GM12875 (cell line): ENCODE measurements at regions not wholly inside any gene's neighbourhood (a gene's known extent, or its start where the extent isn't known, plus 50 kb on each side); places are given as distances from the start of the nearest gene placed in this dataset.

Experiments used
- H3K4me3 ChIP-seq: one replicate; pipeline ENCODE4 v1.5.1; 2011; ENCODE audit warnings: low read depth, low read length, control low read depth
- CTCF ChIP-seq: IDR thresholded peaks from 2 replicates; pipeline ENCODE4 v1.5.1; 2011; ENCODE audit warnings: low read depth, mild to moderate bottlenecking, control low read depth, inconsistent platforms, low read length, moderate library complexity, borderline replicate concordance; ENCODE audit not compliant: insufficient read depth

- no peak overlapping the region for H3K4me3 ChIP-seq
- TF ChIP-seq CTCF: no peak
Observed at GRCh38 chr2:239745386-239746227, 279.5 kb downstream of the NDUFA10 start.

- no peak overlapping the region for H3K4me3 ChIP-seq
- no peak for TF ChIP-seq CTCF
Observed at GRCh38 chr2:239744706-239745340, 280.3 kb downstream of the NDUFA10 start.

- TF ChIP-seq CTCF: no peak
- H3K4me3 ChIP-seq: no peak overlapping the region
Observed at GRCh38 chr2:239743206-239743605, 281.9 kb downstream of the NDUFA10 start.

GRCh38 chr2:239742377-239742776 is 282.8 kb downstream of the NDUFA10 start:
- H3K4me3 ChIP-seq: no peak overlapping the region

GRCh38 chr2:239739206-239739605 is 285.9 kb downstream of the NDUFA10 start:
- no peak for TF ChIP-seq CTCF
- H3K4me3 ChIP-seq: no peak overlapping the region

More at GRCh38 chr2:239742377-239742776, 282.8 kb downstream of the NDUFA10 start:
- no peak for TF ChIP-seq CTCF

GRCh38 chr2:239738159-239738558 is 287.0 kb downstream of the NDUFA10 start:
- TF ChIP-seq CTCF: no peak
- H3K4me3 ChIP-seq: no peak overlapping the region

GRCh38 chr2:239737144-239737463 is 288.0 kb downstream of the NDUFA10 start:
- no peak overlapping the region for H3K4me3 ChIP-seq
- no peak for TF ChIP-seq CTCF
